Stimulated activated CD8-positive, alpha-beta memory T cell treated with anti-CD3 and anti-CD28 coated beads, Interleukin-12 subunit alpha, Interleukin-12 subunit beta, amount 100 ng/mL, for 4 hours (primary cell): ENCODE measurements at regions not wholly inside any gene's neighbourhood (a gene's known extent, or its start where the extent isn't known, plus 50 kb on each side); places are given as distances from the start of the nearest gene placed in this dataset.
"Not testable (repeated sequence)": the region's sequence is repeated elsewhere in the genome, so short reads cannot be mapped to it uniquely, and the experiment has no call there.

ENCODE experiments used
- DNase-seq: peaks from one replicate; pipeline ENCODE4 v3.0.0-alpha.2; 2020; ENCODE audit warnings: low read depth

- DNase-seq = no peak
Observed at GRCh38 chr9:7467186-7467585, 332.4 kb downstream of the DMAC1 start.

GRCh38 chr9:7461791-7462190, 337.8 kb downstream of the DMAC1 start:
- DNase-seq = no peak

GRCh38 chr9:7456793-7457530, 342.6 kb downstream of the DMAC1 start:
- DNase-seq = no peak

- no peak for DNase-seq
Observed at GRCh38 chr9:7456377-7456776, 343.2 kb downstream of the DMAC1 start.

DNA sequence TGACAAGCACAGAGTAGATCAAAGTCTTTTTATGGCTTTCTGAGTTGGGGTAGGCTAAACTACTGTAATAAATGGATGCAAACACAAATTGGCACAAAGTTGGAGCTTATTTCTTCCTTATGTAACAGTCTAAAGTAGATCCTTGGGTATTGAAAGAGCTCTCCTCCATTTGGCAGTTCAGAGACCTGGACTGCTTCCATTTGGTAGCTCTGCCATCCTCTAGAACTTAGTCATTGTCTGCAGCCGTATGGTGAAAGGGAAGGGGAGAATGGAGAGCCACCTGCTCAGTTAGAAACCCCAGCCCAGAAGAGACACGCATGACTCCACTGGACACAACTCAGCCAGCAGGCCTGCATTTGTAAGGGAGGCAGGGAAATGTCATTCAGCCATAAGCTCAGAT, 345.0 kb downstream of the DMAC1 start:
- no peak for DNase-seq

DNA sequence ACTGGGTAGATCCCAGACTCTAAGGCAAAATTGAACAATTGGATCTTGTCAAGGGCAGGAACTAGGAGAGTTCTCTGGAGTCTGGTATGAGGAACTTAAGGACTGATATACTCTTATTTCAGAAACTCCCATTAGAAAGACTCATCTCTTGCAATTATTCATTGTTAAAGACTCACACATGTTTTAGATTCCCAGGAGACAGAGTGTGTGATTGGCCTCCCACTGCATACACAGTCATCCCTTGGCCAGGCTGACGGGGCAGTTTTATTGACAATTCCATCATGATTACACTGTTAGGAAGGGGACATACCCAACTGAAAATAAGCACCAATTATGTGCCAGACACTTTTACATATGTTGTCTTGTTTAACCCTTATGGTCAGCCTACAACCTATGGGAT, 347.2 kb downstream of the DMAC1 start:
- no peak for DNase-seq

DNA sequence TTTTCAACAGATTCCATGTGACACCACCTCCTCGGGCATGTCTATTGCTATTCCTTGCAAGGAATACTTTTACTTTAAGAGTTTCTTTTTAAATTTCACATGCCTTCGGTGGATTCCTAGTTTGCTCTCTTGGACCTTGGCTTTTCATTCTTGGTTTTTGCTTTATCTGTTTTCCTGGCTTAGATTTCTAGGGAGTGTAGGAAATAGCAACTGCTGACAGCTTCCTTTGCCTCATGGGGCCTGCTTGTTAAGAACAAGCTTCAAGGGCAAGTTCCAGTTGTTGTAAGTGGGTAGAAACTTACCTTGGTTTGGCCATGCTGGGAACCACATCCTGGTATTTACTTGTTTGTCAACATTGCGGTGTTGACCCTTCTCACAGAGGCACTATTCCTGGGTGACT, 348.5 kb downstream of the DMAC1 start:
- DNase-seq = no peak

- no peak for DNase-seq
Observed at GRCh38 chr9:7443541-7443940, 356.0 kb downstream of the DMAC1 start.

DNA sequence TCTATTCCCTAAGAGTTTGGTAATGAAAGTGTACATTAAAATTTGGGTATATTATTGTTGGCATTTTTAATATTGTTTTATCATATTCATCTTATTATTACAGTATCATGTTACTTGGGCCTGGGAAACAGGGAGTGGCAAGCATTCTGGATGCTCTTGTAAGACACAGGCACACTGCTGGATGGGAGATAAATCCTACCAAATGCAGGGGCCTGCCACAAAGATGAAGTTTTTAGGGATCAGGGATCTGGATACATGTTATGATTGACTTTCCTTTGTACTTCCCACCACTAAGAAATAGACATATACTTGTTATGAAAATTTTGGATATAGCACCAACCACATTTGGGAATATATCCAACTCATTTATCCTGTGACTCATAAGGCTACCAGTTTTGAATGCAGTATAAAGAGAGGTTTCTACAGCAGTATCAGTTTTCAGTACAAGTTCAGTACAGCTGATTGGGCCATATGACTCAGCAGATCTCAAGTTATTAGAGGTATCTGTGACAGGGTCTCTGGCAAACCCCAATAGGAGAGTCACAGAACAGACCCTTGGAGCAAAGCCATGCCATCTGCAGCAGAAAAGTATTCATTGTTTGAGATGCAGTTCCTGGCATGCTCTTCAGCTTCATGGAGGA, 360.1 kb downstream of the DMAC1 start:
- no peak for DNase-seq

DNA sequence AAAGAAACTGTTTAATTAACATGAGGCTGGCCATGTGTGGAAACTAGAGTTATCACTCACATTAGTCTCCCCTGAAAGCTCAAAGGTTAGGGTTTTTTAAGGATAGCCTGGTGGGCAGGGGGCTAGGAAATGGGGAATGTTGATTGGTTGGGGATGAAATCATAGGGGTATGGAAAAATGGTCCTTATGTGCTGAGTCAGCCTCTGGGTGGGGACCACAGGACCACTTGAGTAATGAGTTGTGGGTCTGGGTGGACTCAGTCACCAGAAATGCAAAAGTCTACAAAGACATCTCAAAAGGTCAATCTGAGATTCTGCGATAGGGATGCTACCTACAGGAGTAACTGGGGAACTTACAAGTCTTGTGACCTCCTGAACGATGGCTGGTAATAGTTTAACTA, 362.8 kb downstream of the DMAC1 start:
- no peak for DNase-seq

GRCh38 chr9:7433508-7434292, 365.9 kb downstream of the DMAC1 start:
- no peak for DNase-seq

GRCh38 chr9:7432989-7433388, 366.6 kb downstream of the DMAC1 start:
- no peak for DNase-seq

- not testable (repeated sequence) for DNase-seq
Observed at GRCh38 chr9:7417397-7417796, 382.2 kb downstream of the DMAC1 start.

- DNase-seq = no peak
Observed at GRCh38 chr9:7415836-7416235, 383.7 kb downstream of the DMAC1 start.

- DNase-seq = no peak
Observed at GRCh38 chr9:7408845-7409244, 390.7 kb downstream of the DMAC1 start.

- DNase-seq = no peak
Observed at GRCh38 chr9:7407246-7407645, 392.3 kb downstream of the DMAC1 start.

- DNase-seq = no peak
Observed at GRCh38 chr9:7405924-7406604, 393.5 kb downstream of the DMAC1 start.

DNA sequence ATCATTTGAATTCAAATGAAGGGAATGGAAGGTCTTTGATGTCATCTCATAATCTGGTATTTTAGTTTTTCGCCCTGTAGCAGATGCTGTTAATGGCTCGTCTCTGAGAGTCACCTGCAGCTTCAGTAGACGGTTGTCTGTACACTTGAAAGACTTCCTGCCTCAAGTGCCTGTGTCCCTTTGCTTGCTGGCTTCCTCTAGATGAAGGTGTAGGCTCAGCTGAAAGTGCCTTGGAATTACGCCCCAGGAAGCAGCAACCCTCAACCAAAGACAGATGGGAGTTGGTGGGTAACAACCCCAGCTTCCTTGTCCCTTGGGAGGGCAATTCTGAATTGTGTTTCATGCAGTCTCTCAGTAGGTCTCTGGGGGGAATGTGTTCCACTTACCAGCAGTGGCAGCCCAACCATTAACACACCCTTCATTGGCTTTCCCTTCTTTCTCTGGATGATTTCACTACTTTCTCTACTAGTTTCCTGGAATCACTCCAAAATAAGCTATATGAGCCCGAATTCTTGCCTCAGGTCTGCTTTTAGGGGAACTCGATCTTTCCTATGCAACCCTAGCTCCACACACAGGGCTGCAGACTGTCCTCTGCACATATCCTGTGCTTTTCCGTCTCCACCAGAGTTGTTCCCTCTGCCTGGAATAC, 395.6 kb downstream of the DMAC1 start:
- no peak for DNase-seq

- no peak for DNase-seq
Observed at GRCh38 chr9:7403028-7403389, 396.6 kb downstream of the DMAC1 start.

DNA sequence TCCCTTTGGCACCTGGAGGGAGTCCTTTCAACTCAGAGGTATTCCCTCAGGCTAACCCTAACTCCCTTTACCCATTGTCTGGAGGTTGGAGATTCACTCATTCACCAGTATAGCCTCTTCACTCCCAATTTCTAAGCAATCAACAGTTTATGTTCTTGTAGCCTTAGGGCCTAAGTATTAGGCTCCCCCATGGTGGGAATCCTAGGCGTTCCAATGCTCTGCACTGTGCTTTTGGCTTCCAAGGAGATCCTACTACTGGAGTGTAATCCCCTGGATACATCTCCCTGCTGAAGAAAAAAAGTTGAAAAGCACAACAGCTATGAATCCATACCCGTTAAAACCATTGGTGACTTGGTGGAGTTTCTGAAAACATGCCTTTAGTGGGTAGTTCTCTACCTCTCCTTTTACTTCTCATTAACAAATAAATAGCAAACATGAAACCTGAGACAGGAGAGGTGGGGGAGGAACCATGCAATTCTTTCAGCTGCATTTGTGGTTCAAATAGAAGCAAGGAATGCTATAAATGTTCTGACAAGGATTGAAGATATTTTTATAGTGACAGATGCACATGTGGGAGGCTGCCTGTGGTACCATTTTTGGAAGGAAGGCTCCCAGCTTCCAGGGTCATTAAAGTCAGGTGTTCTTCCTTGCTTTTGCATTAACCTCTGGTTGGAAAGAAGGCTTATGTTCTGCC, 397.1 kb downstream of the DMAC1 start:
- no peak for DNase-seq

GRCh38 chr9:7401116-7401515, 398.5 kb downstream of the DMAC1 start:
- DNase-seq = no peak
